Natural killer cell treated with Interleukin-12 subunit alpha and Interleukin-12 subunit beta and Interleukin-15 and Interleukin-18, amount 100 ng/mL, for 72 hours (primary cell): ENCODE measurements at regions not wholly inside any gene's neighbourhood (a gene's known extent, or its start where the extent isn't known, plus 50 kb on each side); places are given as distances from the start of the nearest gene placed in this dataset.

Source experiments
- ATAC-seq, 2 donors: fragments of 150-1000 bp; cut with Tn5 transposase in 1 of 2; sonication (Bioruptor Pico), chemical (Tn5 transposase) in 1 of 2; 2 replicates each; pipeline ENCODE4 v1.10.0; 2021
- DNase-seq: peaks from one replicate; pipeline ENCODE4 v3.0.0; 2022; ENCODE audit warnings: low spot score
- H3K27ac Mint-ChIP-seq, 2 donors: 1 replicate in 1 of 2; 2 replicates in 1 of 2; pipeline ENCODE4 v1.8.0; 2022; ENCODE audit warnings: mixed read lengths in 2 of 2, mild to moderate bottlenecking in 1 of 2, moderate library complexity in 1 of 2
- H3K27me3 Mint-ChIP-seq, 2 donors: 1 replicate in 1 of 2; 2 replicates in 1 of 2; pipeline ENCODE4 v1.8.0; 2022; ENCODE audit warnings: mixed read lengths in 2 of 2
- H3K36me3 Mint-ChIP-seq: one replicate; pipeline ENCODE4 v1.8.0; 2022; ENCODE audit warnings: mixed read lengths
- H3K4me1 Mint-ChIP-seq, 2 donors: 1 replicate in 1 of 2; 2 replicates in 1 of 2; pipeline ENCODE4 v1.8.0; 2022; ENCODE audit warnings: low read depth in 2 of 2, mixed read lengths in 2 of 2, mild to moderate bottlenecking in 1 of 2
- H3K4me3 Mint-ChIP-seq: one replicate; pipeline ENCODE4 v1.8.0; 2022; ENCODE audit warnings: mixed read lengths
- H3K9me3 Mint-ChIP-seq: 2 replicates; pipeline ENCODE4 v1.8.0; 2022; ENCODE audit warnings: mixed read lengths

GRCh38 chr4:122010610-122011009 is 58.8 kb upstream of the TRPC3 start:
- no peaks in the 10 kb centered on the region for H3K9me3 Mint-ChIP-seq
- no peak overlapping the region for H3K4me3 Mint-ChIP-seq
- ATAC-seq (no peak), DNase-seq (no peak)
- H3K4me1 Mint-ChIP-seq, result peaks cover 2 to 3% of the 10 kb centered on the region in 2 donors
- no peak overlapping the region for H3K27ac Mint-ChIP-seq
- peaks cover 19 to 24% of the 10 kb centered on the region in 2 donors for H3K27me3 Mint-ChIP-seq
- no peaks in the 10 kb centered on the region for H3K36me3 Mint-ChIP-seq

- DNase-seq (no peak), ATAC-seq (no peak)
- H3K27me3 Mint-ChIP-seq, result peaks cover 18 to 22% of the 10 kb centered on the region in 2 donors
- H3K36me3 Mint-ChIP-seq, result no peaks in the 10 kb centered on the region
- H3K4me3 Mint-ChIP-seq, result no peak overlapping the region
- H3K4me1 Mint-ChIP-seq, result peaks cover 2 to 3% of the 10 kb centered on the region in 2 donors
- H3K27ac Mint-ChIP-seq, result no peak overlapping the region
- no peaks in the 10 kb centered on the region for H3K9me3 Mint-ChIP-seq
These were observed 57.7 kb upstream of the TRPC3 start for GRCh38 chr4:122009524-122009923.

GRCh38 chr4:122007016-122007415 is 55.2 kb upstream of the TRPC3 start:
- ATAC-seq (no peak), DNase-seq (no peak)
- H3K36me3 Mint-ChIP-seq, result no peaks in the 10 kb centered on the region
- peaks cover 22 to 26% of the 10 kb centered on the region in 2 donors for H3K27me3 Mint-ChIP-seq
- no peak overlapping the region for H3K27ac Mint-ChIP-seq
- H3K4me1 Mint-ChIP-seq, result peaks cover 2 to 3% of the 10 kb centered on the region in 2 donors
- no peaks in the 10 kb centered on the region for H3K9me3 Mint-ChIP-seq
- H3K4me3 Mint-ChIP-seq, result no peak overlapping the region

GRCh38 chr4:122005064-122005755 is 53.4 kb upstream of the TRPC3 start:
- Mint-ChIP-seq H3K9me3 (no peaks in the 10 kb centered on the region), H3K4me3 (no peak overlapping the region), H3K4me1 (peaks cover 2 to 3% of the 10 kb centered on the region in 2 donors), H3K36me3 (no peaks in the 10 kb centered on the region), H3K27ac (no peak overlapping the region), H3K27me3 (peaks cover 12 to 20% of the 10 kb centered on the region in 2 donors)
- DNase-seq (no peak), ATAC-seq (no peak)

- no peaks in the 10 kb centered on the region for H3K36me3 Mint-ChIP-seq
- H3K4me1 Mint-ChIP-seq, result peaks cover 2 to 3% of the 10 kb centered on the region in 2 donors
- peaks cover 15 to 23% of the 10 kb centered on the region in 2 donors for H3K27me3 Mint-ChIP-seq
- no peak overlapping the region for H3K4me3 Mint-ChIP-seq
- H3K27ac Mint-ChIP-seq, result no peak overlapping the region
- H3K9me3 Mint-ChIP-seq, result no peaks in the 10 kb centered on the region
- ATAC-seq (peak; percentile 52 to 66), DNase-seq (no peak)
These were observed 51.5 kb upstream of the TRPC3 start for GRCh38 chr4:122003335-122003734.
